ENCODE measurements at regions not wholly inside any gene's neighbourhood (a gene's known extent, or its start where the extent isn't known, plus 50 kb on each side); places are given as distances from the start of the nearest gene placed in this dataset.

- no peak for TF ChIP-seq FOXM1 (IDR thresholded peaks at IDR 0.05; ENCODE audit: borderline replicate concordance, low read depth)
- no peak for TF ChIP-seq REST (IDR thresholded peaks at IDR 0.05; ENCODE audit: low read depth)
- no peak for TF ChIP-seq YY1 (IDR thresholded peaks at IDR 0.05; ENCODE audit: low read depth)
Measured at GRCh38 chr12:58459191-58459590, 461.1 kb downstream of the LRIG3 start.

Data from Ishikawa (cell line).